PC-3 (cell line): ENCODE measurements at regions not wholly inside any gene's neighbourhood (a gene's known extent, or its start where the extent isn't known, plus 50 kb on each side); places are given as distances from the start of the nearest gene placed in this dataset.

Source experiments
- EZH2 ChIP-seq: fragments of 300-600 bp; sonication (generic); IDR thresholded peaks from one replicate; pipeline ENCODE4 v1.6.1; 2017; ENCODE audit warnings: antibody characterized with exemption, mild to moderate bottlenecking, low read length; ENCODE audit not compliant: unreplicated experiment
- TF ChIP-seq, protein P1 (sequence below): fragments of 300-600 bp; sonication (generic); conservative IDR thresholded peaks from 2 replicates; pipeline ENCODE4 v1.5.1; 2017; ENCODE audit warnings: antibody characterized with exemption, low read depth, mild to moderate bottlenecking, low read length

DNA sequence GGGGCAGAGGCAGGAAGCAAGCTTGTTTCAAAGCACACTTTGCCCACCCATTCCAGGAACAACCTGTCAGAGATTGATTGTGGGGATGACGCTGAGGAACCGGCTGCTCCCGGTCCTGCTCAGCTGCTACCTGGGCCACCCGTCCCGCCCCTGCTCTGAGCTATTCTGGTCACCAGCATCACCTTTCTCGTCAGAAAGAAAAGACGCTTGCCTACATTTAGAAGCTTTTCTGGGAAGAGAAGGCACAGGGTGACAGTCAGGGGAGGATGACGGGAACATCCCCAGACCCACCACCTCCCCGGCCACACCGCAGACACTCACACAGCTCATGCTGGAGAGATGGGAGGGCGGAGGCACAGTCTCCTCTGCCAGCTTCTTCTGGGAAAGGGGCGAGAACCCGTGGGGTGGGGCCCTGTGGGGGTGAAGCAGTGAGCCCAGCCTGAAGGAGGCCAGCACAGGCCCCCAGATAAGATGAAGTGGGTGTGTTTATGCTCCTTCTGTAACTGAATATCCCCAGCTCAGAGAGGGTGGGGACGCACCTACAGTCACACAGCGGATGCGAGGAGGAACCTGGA, 81.8 kb downstream of the CPZ start:
- TF ChIP-seq, protein P1, sequence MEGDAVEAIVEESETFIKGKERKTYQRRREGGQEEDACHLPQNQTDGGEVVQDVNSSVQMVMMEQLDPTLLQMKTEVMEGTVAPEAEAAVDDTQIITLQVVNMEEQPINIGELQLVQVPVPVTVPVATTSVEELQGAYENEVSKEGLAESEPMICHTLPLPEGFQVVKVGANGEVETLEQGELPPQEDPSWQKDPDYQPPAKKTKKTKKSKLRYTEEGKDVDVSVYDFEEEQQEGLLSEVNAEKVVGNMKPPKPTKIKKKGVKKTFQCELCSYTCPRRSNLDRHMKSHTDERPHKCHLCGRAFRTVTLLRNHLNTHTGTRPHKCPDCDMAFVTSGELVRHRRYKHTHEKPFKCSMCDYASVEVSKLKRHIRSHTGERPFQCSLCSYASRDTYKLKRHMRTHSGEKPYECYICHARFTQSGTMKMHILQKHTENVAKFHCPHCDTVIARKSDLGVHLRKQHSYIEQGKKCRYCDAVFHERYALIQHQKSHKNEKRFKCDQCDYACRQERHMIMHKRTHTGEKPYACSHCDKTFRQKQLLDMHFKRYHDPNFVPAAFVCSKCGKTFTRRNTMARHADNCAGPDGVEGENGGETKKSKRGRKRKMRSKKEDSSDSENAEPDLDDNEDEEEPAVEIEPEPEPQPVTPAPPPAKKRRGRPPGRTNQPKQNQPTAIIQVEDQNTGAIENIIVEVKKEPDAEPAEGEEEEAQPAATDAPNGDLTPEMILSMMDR = no peak
- TF ChIP-seq EZH2 = no peak
